HepG2 (cell line): ENCODE measurements at regions not wholly inside any gene's neighbourhood (a gene's known extent, or its start where the extent isn't known, plus 50 kb on each side); places are given as distances from the start of the nearest gene placed in this dataset.

Source experiments
- ATAC-seq: fragments of 200-7000 bp; cut with Tn5 transposase; 3 replicates; pipeline ENCODE4 v1.9.1; 2020; ENCODE audit warnings: mild to moderate bottlenecking, moderate library complexity
- BruUV-seq: library from RNA; stranded (reverse); fragments of 400-500 nt; replicated peaks from 2 replicates; lab custom pipeline; 2021; lab: Mats Ljungman, UMichigan
- CTCF ChIA-PET: fragments of 300-600 bp; formaldehyde crosslinking; extraction: SDS; loops from one replicate; lab custom pipeline; 2021; ENCODE audit warnings: low total read pairs, inconsistent platforms, low intra/inter-chr PET ratio; lab: Yijun Ruan, JAX
- POLR2A ChIA-PET: fragments of 350-600 bp; sonication (Branson Sonifier 250); formaldehyde crosslinking; loops from one replicate; lab custom pipeline; 2020; ENCODE audit warnings: antibody characterized with exemption, inconsistent platforms; lab: Yijun Ruan, JAX
- DNase-seq: peaks from one replicate; pipeline ENCODE4 v3.0.0-alpha.2; 2015; ENCODE audit warnings: low spot score
- FAIRE-seq: peaks from 3 replicates; lab custom pipeline; 2011; peaks lifted over from hg19 to GRCh38; lab: Jason Lieb, UNC
- H2AFZ ChIP-seq: one replicate; pipeline ENCODE4 v1.6.1; 2011; ENCODE audit warnings: low read length, inconsistent platforms
- H3K27ac ChIP-seq: fragments of 300-600 bp; 3 replicates; pipeline ENCODE4 v1.8.0; 2011; ENCODE audit warnings: mixed run types, mild to moderate bottlenecking, mixed read lengths, low read length, inconsistent platforms; ENCODE audit not compliant: insufficient read depth; ENCODE audit errors: extremely low read length
- H3K27me3 ChIP-seq, 2 experiments: fragments of 200-600 bp in 1 of 2; 2 replicates in 1 of 2; 3 replicates in 1 of 2; pipeline versions ENCODE4 v1.6.0 to v1.8.0; 2011; ENCODE audit warnings: low read length in 2 of 2, mild to moderate bottlenecking in 2 of 2, moderate library complexity in 2 of 2, inconsistent platforms in 1 of 2; ENCODE audit not compliant: insufficient read depth in 2 of 2, control insufficient read depth in 1 of 2
- H3K36me3 ChIP-seq, 2 experiments: fragments of 200-600 bp in 1 of 2; replicated peaks in 1 of 2; 2 replicates in 1 of 2; 3 replicates in 1 of 2; pipeline versions ENCODE4 v1.5.1 to v1.8.0; 2011; ENCODE audit warnings: low read length in 2 of 2, inconsistent platforms in 1 of 2; ENCODE audit not compliant: insufficient read depth in 2 of 2, control insufficient read depth in 1 of 2
- H3K4me1 ChIP-seq: 2 replicates; pipeline ENCODE4 v1.5.1; 2012; ENCODE audit warnings: low read length, inconsistent platforms; ENCODE audit not compliant: insufficient read depth
- H3K4me2 ChIP-seq: 2 replicates; pipeline ENCODE4 v1.6.0; 2011; ENCODE audit warnings: low read depth, low read length, inconsistent platforms
- H3K4me3 ChIP-seq, 3 experiments: fragments of 200-600 bp in 1 of 3; sonication (generic), shearing (Covaris generic) in 1 of 3; replicated peaks in 1 of 3; 2 replicates each; pipeline ENCODE4 v1.5.1; 2011 to 2016; ENCODE audit warnings: low read length in 3 of 3, inconsistent platforms in 2 of 3, low read depth in 2 of 3, mild to moderate bottlenecking in 2 of 3, control low read depth in 1 of 3, mixed read lengths in 1 of 3; ENCODE audit not compliant: insufficient read depth in 1 of 3
- H3K79me2 ChIP-seq: one replicate; pipeline ENCODE4 v1.6.1; 2011; ENCODE audit warnings: low read length, inconsistent platforms; ENCODE audit not compliant: insufficient read depth
- H3K9ac ChIP-seq: 2 replicates; pipeline ENCODE4 v1.6.0; 2011; ENCODE audit warnings: mild to moderate bottlenecking, low read depth, low read length, inconsistent platforms; ENCODE audit not compliant: insufficient read depth
- H3K9me3 ChIP-seq: 2 replicates; pipeline ENCODE4 v1.5.1; 2012; ENCODE audit warnings: mild to moderate bottlenecking, low read length
- H4K20me1 ChIP-seq: 2 replicates; pipeline ENCODE4 v1.6.0; 2011; ENCODE audit warnings: inconsistent platforms, mild to moderate bottlenecking, low read length, moderate library complexity; ENCODE audit not compliant: insufficient read depth
- KLF6 ChIP-seq: IDR thresholded peaks from 2 replicates; pipeline ENCODE4 v1.8.0; 2016; ENCODE audit warnings: missing biosample characterization, missing genetic modification reagents
- NPAS2 ChIP-seq: sonication (generic); formaldehyde crosslinking; IDR thresholded peaks from 2 replicates; pipeline ENCODE4 v1.8.0; 2022; ENCODE audit warnings: mild to moderate bottlenecking, missing genetic modification reagents, borderline replicate concordance
- POLR2AphosphoS2 ChIP-seq: IDR thresholded peaks from 2 replicates; pipeline ENCODE4 v1.6.1; 2011; ENCODE audit warnings: low read depth, low read length, improper control_type of control experiment
- SP140L ChIP-seq: sonication (generic); formaldehyde crosslinking; IDR thresholded peaks from 2 replicates; pipeline ENCODE4 v1.4.0; 2020; ENCODE audit warnings: missing genetic modification reagents, borderline replicate concordance
- ZNF781 ChIP-seq: sonication (generic); formaldehyde crosslinking; IDR thresholded peaks from 2 replicates; pipeline ENCODE4 v1.5.1; 2020; ENCODE audit warnings: borderline replicate concordance, mild to moderate bottlenecking, missing genetic modification reagents; ENCODE audit errors: not compliant biosample characterization
- in situ Hi-C: cut with HindIII; loops from 2 replicates; pipeline ENCODE4 v1.10.0; 2017; ENCODE audit warnings: low pct_unique_long_range_greater_than_20kb; ENCODE audit not compliant: extremely low pct_ligation_motif_present
- intact Hi-C: fragments of 100-400 bp; cut with micrococcal nuclease; formaldehyde crosslinking; loops from one replicate; pipeline ENCODE4 v1.10.0; 2022; ENCODE audit not compliant: unreplicated experiment
- TF ChIP-seq, protein P1 (sequence below): sonication (generic); formaldehyde crosslinking; IDR thresholded peaks from 2 replicates; pipeline ENCODE4 v1.4.0; 2020; ENCODE audit warnings: missing genetic modification reagents, borderline replicate concordance

GRCh38 chr3:144197582-144197981 lies 226.0 kb downstream of the DIPK2A start (continued):
- TF ChIP-seq POLR2AphosphoS2 (no peak), ZNF781 (CRISPR knock-in tag) (no peak), NPAS2 (CRISPR knock-in tag) (no peak), SP140L (CRISPR knock-in tag) (no peak)
- TF ChIP-seq, protein P1, sequence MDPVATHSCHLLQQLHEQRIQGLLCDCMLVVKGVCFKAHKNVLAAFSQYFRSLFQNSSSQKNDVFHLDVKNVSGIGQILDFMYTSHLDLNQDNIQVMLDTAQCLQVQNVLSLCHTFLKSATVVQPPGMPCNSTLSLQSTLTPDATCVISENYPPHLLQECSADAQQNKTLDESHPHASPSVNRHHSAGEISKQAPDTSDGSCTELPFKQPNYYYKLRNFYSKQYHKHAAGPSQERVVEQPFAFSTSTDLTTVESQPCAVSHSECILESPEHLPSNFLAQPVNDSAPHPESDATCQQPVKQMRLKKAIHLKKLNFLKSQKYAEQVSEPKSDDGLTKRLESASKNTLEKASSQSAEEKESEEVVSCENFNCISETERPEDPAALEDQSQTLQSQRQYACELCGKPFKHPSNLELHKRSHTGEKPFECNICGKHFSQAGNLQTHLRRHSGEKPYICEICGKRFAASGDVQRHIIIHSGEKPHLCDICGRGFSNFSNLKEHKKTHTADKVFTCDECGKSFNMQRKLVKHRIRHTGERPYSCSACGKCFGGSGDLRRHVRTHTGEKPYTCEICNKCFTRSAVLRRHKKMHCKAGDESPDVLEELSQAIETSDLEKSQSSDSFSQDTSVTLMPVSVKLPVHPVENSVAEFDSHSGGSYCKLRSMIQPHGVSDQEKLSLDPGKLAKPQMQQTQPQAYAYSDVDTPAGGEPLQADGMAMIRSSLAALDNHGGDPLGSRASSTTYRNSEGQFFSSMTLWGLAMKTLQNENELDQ (CRISPR knock-in tag) = no peak
- TF ChIP-seq, all 625 proteins: peak for 0

DNA sequence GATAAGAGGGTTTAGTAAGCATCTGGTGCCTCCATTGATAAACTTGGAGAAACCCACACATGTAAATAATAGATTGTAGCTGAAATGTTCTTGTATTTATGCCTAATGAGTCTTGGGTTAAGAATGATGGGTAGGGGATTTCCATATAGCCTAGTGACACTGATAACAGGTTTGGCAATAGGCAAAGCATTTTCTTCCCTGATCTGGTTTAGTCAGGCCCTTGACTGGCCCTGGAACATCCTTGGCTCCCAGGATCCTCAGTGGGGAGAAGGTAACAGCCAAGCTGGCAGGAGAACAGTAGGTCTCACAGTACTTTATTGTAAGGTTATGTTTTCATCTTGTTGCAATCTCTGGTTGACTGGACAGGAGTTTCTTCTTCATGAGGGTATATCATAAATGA lies 228.4 kb downstream of the DIPK2A start:
- no peaks in the 10 kb centered on the region for H3K36me3 ChIP-seq
- TF ChIP-seq KLF6 (CRISPR knock-in tag) = no peak
- POLR2A ChIA-PET = no interaction called here
- no peaks in the 10 kb centered on the region for H4K20me1 ChIP-seq
- H3K4me1 ChIP-seq = no peaks in the 10 kb centered on the region
- FAIRE-seq = no peak
- H3K27ac ChIP-seq = no peak overlapping the region
- peaks cover 29% of the 10 kb centered on the region for H3K9me3 ChIP-seq
- BruUV-seq = no TSS peak
- no peak for ATAC-seq
- no peak overlapping the region for H2AFZ ChIP-seq
- H3K79me2 ChIP-seq = no peaks in the 10 kb centered on the region
- H3K4me3 ChIP-seq = no peak overlapping the region
- no peaks in the 10 kb centered on the region for H3K27me3 ChIP-seq
- H3K4me2 ChIP-seq = no peak overlapping the region
- intact Hi-C loops (no loop called here), in situ Hi-C loops (no loop called here)
- H3K9ac ChIP-seq = no peak overlapping the region
- CTCF ChIA-PET = no interaction called here
- no peak for DNase-seq
